ENCODE measurements at regions not wholly inside any gene's neighbourhood (a gene's known extent, or its start where the extent isn't known, plus 50 kb on each side); places are given as distances from the start of the nearest gene placed in this dataset.
"Not testable (repeated sequence)": the region's sequence is repeated elsewhere in the genome, so short reads cannot be mapped to it uniquely, and the experiment has no call there.

DNA sequence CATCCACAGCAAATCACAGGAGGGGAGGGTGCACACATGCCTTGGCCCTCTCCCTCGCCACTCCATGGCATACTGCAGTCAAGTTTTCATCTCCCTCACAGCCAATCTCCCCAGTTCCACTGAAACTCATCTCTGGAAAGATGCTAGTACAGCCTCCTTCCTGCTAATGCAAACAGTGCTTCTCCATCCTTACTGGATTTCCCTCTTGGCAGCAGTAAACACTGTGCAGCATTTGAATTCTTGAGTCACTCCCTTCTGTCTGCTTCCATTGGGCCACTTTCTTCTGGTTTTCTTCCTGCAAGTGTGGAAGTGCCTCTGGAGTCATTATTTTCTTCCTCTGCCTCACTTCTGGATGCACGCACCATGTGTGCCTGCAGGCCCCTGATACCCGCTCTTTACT is 460.3 kb downstream of the QKI start:
- DNase-seq (ENCODE audit: low spot score): no peak

DNA sequence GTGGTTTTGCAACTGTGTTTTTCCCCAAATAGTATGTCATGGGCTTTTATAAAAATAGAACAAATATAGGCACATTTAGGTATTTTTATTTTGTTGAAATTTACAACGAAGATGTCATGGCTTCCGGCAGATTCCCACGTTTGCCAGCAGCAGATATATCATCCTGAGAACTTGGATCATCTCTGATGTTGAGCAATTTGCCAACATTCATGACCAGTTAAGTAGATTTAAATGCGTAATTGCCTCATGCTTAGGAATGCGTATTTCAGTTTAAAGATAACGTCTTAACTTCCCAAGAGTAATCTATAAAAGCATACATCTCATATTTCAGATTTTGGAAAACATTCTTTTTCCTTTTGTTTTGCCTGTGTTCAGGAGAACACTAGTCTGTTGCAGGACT is 457.8 kb downstream of the QKI start:
- no peak for DNase-seq (ENCODE audit: low spot score)

DNA sequence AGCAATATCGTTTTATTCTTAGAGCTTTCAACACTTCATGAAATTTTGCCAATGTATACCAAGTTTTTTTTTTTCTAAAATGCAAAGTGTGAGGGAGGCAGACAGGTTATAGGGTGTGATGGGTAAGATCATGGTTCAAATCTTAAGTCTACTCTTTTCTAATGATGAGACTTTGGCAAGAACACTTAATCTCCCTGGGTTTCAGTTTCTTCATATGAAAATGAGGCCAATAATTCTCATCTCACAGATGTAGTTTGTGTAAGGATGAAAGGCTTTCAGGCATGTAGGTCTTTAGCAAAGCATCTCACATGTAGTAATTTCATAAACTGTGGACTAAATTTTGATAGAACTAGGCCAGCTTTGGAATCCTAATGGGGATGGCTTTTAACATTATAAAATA is 457.1 kb downstream of the QKI start:
- no peak for DNase-seq (ENCODE audit: low spot score)

DNA sequence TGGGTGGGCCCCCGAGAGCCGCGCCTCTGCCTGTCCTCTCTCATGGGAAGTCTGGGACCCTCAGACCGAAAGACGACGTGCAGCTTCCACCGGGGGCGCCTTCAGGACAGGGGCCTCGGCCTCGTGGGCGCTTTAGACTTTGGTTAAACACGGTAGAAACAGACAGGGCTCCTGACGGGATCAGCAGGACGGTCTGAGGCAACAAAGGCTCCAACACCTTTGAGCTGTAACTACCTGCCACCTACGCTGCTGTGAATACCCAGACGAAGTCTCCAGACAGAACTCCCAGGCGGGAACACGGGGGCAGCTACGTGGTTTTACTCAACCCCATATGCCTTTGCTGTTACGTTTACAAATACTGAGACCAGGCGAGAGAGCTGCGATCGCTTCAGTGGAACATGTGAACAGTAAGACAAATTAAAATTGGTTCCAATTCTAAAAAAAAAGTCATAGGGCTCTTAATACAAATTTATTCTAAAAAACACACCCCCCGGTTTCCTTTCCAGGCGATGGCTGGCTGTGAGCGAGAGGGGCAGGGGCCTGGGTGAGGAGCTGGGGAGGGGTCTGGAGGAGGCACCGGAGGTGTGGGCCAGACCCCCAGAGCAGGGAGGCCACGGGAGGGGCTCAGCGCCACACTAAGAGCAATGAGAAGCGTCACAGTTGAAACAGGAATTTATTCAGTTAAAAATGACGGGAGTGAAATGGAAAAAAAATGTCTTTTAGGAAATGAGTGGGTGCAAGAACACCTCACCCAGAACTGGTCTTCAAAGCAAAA is 453.2 kb downstream of the QKI start:
- DNase-seq (ENCODE audit: low spot score): no peak

DNA sequence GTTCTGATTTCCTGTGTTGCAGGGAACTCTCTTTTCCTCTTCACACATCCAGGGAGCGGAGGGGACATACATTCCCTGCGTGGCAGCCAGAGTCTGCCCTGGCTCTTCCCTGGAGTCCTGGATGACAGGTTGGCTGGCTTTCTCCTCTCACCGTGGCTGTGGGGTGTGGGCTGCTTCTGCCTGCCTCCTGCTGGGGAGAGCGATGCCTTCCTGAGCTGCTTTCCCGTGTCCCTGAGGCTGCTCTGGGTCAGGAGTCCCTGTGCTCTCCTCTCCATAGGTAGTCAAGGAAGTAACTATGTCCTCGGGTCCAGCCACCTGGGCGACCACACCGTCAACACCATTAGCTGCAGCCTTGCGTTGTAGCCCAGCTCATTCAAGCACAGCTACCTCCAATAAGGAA is 451.7 kb downstream of the QKI start:
- no peak for DNase-seq (ENCODE audit: low spot score)

DNA sequence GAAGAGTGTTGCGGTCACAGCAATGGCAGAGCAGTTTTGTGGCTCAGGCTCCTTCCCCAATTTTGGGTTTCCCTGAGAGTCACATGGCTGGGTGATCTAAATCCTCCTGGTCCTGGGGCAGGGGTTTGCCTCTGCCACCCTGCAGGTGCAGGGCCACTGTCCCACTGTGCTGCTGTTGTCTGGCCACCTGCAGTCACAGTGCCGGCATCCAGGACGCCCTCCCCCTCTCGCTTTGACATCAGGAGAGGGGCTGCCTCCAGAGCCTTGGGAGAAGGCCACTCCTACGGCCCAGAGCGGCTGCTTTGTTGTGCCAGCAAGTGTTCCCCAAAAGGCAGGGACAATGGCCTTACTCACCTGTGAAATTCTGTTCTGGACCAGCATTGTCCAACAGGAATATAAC is 449.0 kb downstream of the QKI start:
- no peak for DNase-seq (ENCODE audit: low spot score)

DNA sequence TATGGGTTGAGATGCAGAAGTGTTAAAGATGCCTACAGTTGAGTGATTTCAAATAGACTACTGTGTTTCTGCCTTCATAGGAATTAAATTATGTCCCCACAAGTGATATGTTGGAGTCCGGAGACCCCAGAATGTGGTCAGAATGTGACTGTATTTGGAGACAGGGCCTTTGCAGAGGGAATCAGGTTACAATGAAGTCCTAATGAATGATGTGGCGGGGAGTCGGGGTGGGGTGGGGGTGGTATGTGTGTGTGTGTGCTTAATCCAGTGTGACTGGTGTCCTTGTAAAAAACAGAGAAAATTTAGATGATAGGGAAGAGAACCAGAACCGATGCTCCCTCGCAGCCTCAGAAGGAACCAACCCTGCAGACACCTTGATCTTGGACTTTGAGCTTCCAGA is 448.2 kb downstream of the QKI start:
- DNase-seq (ENCODE audit: low spot score): no peak

DNA sequence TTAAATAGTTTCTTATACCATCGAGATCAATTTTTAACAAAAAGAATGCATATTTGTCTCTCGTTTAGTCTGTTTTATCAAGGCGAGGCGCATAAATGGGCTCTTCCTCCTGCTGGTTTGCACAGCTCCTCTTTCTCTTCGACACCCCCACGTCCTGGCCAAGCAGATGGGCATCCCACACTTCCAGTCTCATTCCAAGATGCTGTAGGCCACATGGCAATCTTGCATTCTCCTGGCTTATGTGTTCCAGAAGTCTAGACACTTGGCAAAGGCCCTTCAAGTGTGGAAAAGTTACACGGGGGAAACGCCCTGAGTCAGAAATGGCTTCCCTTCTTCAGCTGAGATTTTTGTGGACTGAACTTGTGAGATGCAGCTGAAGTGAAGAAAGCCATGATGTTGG is 447.1 kb downstream of the QKI start:
- no peak for DNase-seq (ENCODE audit: low spot score)

DNA sequence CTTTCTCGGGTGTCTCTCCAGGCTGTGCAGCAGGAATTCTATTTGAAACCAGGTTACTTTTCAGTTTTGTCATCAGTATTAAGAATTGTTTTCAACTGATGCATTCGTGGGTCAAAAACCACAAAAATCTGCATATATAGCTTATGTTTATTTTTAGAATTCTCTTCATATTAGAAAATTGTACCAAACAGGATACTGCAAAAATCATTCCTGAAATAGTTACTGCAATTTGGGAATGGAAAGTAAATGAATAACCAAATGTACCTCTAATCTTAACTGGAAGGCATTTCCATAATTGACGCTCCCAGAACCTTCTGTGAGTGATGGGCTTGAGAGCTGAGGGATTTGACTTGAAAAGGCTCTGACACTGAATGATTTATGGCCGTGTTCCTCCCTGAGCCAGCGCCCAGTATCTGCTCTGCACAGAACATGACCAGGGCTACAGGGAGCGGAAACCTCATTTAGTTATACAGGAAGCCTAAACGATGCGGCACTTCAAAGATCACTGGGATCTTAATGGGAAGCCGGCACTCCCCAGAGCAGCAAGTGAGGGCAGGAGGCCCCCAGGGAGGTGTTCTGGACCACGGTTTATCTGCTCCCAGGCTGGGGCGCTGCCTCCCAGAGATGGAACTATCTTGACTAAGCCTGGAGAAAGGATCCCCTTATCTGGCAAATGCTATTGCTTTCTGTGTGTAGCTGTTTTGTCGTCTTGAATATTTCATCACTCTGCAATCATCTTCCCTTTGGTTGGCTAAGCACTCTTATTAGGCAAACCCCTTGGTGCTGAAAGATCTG is 446.0 kb downstream of the QKI start:
- DNase-seq (ENCODE audit: low spot score): peak; percentile 3

DNA sequence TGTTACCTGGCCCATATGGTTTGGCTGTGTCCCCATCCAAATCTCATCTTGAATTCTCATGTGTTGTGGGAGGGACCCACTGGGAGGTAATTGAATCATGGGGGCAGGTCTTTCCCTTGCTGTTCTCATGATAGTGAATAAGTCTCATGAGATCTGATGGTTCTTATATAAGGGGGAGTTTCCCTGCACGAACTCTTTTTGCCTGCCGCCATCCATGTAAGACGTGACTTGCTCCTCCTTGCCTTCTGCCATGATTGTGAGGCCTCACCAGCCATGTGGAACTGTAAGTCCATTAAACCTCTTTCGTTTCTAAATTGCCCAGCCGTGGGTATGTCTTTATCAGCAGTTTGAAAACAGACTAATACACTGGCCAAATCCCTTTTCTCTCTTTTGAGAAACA is 444.4 kb downstream of the QKI start:
- DNase-seq (ENCODE audit: low spot score): not testable (repeated sequence)

DNA sequence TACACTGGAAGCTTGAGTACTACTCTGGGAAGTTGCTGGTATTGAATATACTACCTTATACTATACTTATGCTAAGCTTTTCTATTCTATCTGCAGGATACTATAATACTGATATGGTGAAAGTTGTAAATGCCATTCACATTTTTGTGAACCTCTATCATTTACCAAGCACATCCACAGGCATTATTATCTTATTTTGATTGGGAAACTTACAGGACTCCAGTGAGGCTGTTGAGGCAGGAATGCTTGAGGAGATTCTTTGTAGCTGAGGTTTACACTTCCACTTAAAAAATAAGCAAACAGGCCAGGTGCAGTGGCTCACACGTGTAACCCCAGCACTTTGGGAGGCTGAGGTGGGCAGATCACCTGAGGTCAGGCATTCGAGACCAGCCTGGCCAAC is 442.9 kb downstream of the QKI start:
- no peak for DNase-seq (ENCODE audit: low spot score)

DNA sequence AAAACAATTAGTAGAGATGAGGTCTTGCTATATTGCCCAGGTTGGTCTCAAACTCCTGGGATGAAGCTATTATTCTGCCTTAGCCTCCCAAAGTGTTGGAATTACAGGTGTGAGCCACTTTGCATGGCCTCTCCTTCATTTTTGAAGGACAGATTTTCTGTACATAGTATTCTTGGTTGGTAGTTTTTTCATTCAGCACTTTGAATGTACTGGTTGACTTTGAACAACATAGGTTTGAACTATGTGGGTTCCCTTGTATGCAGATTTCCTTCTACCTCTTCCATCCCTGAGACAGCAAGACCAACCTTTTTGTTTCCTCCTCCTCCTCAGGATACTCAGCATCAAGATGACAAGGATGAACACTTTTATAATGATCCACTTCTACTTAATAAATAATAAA is 436.4 kb downstream of the QKI start:
- DNase-seq (ENCODE audit: low spot score): no peak

DNA sequence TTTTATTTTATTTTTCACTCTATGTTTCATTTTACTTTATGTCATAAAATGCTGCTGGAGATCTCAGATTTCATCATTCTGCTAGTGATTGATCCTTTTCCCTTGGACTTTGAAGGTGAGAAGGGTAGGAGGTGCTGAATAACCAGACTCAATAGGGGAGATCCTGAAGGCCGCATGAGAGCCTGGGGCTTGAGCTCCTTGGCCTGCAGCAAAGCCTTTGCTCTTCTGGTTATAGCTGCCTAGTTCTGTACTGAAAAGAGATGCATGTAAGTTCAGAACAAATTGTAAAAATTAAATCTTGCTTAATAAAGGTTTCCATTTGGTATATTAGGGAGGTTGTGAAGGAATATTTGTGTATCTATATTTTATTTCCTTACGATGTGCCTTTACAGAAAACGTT is 430.2 kb downstream of the QKI start:
- no peak for DNase-seq (ENCODE audit: low spot score)

DNA sequence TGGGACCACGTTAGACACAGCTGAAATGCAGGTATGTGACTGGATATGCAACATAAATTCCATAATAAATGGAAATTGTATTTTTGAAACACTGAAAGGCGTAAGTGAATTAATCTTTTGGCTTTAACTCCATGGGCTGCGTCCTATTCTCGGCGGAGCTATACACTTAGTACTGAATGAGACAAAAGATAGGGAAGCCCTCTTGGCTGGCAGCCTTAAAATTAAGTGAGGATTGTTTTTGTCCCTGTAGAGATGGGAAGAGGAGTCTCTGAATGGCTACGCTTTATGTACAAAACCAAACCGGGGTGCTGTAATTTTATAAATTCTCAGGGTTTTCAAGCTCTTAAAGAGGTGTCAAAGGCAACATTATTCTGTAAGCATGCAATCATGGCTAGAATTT is 429.8 kb downstream of the QKI start:
- DNase-seq (ENCODE audit: low spot score): no peak

DNA sequence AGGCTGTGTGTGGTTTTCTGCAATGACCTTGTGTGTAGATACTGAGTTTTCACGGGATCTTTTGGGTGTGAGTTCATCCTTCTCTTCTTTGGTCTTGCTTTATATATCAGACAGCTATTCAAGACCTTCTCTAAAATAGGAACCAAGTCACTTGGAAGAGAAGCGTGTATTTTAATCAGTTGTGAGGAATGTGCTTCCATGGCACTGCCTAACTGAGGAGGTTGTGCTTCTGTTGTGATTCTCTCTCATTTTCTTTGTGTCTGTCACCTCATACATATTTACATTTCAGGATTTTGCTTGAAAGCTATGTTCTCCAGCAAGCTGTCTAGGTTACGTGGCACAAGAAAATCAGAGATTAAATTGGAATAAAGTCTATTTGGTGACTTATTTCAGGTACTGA is 428.7 kb downstream of the QKI start:
- DNase-seq (ENCODE audit: low spot score): no peak

DNA sequence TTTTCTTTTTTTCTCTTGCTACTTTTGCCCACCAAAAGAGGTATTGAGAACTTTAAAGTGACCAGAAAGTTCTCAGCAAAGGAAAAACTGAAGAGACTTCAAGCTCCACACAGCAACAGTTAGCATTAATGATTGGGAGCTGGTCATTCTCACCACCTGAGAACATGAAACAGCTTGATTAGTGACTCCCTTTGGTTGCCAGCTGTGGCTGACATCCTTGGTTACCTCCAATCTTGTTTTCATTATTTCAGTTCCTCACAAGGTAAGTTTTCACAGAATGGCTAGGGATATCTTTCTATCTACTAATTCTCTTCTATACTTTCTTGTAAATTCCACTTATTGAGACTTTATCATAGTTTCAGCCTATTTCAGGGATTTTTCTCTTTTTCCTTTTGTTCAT is 427.9 kb downstream of the QKI start:
- DNase-seq (ENCODE audit: low spot score): no peak

DNA sequence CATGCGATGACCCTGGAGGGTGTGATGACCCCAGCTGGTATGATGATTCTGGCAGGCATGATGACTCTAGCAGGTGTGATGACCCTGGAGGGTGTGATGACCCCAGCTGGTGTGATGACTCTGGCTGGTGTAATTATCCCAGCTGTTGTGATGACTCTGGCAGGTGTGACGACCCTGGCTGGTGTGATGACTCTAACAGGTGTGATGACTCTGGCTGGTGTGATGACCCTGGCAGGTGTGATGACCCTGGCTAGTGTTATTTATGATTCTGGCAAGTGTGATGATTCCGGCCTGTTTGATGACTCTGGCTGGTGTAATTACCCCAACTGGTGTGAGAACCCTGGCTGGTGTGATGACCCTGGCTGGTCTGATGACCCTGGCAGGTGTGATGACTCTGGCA is 427.2 kb downstream of the QKI start:
- DNase-seq (ENCODE audit: low spot score): no peak

DNA sequence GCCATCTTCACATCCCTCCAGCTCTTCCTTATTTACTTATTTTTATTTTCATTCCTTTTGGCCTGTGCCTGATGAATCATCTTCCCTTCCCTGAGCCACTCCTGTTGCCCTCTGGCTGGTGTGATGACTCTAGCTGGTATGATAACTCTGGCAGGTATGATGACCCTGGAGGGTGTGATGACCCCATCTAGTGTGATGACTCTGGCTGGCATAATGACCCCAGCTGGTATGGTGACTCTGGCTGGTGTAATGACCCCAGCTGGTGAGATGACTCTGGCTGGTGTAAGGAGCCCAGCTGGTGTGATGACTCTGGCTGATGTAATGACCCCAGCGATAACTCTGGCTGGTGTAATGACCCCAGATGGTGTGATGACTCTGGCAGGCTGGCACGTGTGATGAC is 426.8 kb downstream of the QKI start:
- no peak for DNase-seq (ENCODE audit: low spot score)

DNA sequence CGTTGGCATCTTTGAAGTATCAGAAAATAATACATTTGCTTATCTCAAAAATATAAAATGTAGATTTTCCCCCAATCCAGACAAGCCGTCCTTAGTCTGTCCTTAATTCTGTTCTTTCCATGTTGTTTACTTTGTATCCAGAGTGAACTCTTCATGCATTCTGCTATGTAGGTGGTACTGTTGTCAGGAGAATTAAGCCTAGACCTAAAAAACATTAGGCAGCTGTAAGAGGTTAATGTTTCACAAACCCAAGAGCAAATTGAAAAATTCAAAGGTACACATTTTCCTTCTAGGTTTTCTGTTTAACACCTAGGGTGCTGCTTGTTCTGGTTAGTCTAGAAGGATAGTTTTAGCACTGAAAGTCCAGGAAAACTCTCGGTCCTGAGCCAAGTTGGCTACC is 426.4 kb downstream of the QKI start:
- DNase-seq (ENCODE audit: low spot score): no peak

DNA sequence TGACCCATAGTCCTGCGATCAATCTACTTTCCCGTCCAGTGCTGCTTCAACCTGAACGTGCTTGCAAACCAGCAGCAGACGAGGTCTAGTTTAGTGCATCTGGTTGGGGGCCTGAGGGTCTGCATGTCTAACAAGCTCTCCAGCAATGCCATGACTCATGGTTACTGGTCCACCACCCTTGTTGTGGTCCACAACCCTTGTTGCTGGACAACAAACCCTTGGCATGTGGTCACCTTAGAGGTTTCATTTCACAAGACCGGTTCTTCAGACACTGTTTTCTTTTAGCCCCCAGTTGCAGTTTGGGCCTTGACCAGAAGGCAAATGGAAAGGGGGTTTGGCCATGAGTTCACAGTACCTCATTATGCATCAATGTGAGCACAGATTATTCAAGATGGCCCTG is 424.8 kb downstream of the QKI start:
- no peak for DNase-seq (ENCODE audit: low spot score)

DNA sequence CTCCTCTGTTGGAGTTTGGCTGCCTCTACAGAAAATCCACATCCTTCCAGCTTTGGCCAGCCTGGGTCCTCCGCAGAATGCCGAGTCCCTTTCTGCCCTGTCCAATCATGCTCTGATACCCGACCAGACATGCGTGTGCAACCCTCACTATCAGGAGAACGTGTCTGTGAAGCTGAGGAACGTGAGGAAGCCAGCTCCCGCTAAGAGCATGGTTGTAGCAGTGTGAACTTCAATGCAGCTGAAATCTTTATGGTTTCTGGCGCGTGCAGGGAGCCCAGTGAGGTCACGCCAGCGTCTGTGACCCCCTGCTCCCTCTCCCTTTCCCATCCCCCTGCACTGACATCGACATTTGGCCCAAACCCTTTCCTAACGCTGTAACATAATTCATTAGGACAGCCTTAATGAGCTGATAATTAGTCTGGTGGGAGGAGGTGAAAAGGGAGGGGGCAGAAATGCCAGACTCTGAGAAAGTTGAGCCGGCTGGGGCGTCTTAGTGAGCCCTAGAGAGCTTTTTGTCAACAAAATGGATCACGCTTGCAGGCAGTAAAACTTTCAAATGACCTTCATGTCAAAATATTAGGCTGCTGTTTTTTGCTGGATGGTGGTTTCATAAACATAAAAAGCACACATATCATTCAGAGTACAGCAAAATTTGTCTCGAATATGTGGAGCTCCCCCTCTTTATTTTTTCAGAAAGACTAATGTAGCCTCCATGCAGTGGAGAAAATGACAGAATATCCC is 423.3 kb downstream of the QKI start:
- DNase-seq (ENCODE audit: low spot score): no peak

DNA sequence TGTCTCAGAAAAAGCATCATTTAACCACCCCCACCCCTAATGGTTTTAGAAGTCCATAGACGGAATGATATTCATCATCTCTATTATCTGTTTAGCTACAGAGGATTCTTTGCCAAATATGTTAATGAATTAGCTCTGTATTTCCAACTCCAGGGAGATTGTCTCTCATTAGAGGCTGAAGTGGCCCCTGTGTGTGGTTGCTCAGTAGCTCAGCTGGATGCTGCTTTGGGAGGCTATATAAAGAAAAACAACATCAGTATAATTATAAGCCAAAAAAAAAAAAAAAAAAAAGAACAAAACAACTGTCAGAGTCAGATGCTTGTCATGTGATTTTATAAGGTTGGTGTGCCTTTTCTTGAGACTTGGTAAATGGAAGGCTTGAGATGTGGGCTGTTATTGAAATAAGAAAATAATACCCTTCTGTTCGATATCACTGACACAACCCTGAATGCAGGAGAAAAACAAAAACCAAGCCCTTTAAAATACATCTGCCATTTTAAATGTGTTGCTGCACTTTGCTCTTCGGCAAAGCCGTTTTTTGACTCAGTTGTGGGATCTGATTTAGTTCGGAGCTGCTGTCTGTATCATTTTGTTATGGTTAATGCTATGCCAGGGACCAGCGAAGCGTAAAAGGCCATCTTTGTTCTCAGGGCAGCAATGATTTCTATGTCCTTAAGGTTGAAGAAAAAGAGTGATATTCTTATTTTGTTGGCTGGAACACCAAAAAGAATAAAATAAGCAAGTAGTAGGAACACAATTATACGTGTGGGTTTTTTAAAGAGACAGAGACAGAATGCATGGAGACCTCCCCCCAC is 422.6 kb downstream of the QKI start:
- no peak for DNase-seq (ENCODE audit: low spot score)
